H1 (cell line): ENCODE measurements at regions not wholly inside any gene's neighbourhood (a gene's known extent, or its start where the extent isn't known, plus 50 kb on each side); places are given as distances from the start of the nearest gene placed in this dataset.
A peak's percentile ranks its signal among the peaks of the same experiment; 100 is the strongest.

Source experiments
- CTCF ChIA-PET: fragments of 300-600 bp; sonication (Branson Sonifier 250); formaldehyde crosslinking; loops from one replicate; lab custom pipeline; 2021; ENCODE audit not compliant: partially characterized antibody; lab: Charles Lee
- POLR2A ChIA-PET: fragments of 300-600 bp; sonication (Branson Sonifier 250); formaldehyde crosslinking; loops from one replicate; lab custom pipeline; 2021; ENCODE audit warnings: inconsistent platforms; ENCODE audit not compliant: partially characterized antibody; lab: Charles Lee
- DNase-seq, 2 experiments: peaks; one replicate each; pipeline versions ENCODE4 v3.0.0 to v3.0.0-alpha.2; 2010 to 2022; ENCODE audit warnings: low spot score in 2 of 2, low read depth in 1 of 2, mixed read lengths in 1 of 2
- FAIRE-seq: peaks from 2 replicates; lab custom pipeline; 2011; peaks lifted over from hg19 to GRCh38; lab: Jason Lieb, UNC
- H2AFZ ChIP-seq: 2 replicates; pipeline ENCODE4 v1.8.1; 2012; ENCODE audit warnings: low read length, inconsistent platforms
- H2AK5ac ChIP-seq: 2 replicates; pipeline ENCODE4 v1.6.1; 2013; ENCODE audit warnings: low read depth, low read length
- H2BK120ac ChIP-seq: replicated peaks from 2 replicates; pipeline ENCODE3; 2013; ENCODE audit warnings: low read depth, low read length, inconsistent platforms
- H2BK12ac ChIP-seq: 2 replicates; pipeline ENCODE4 v1.6.1; 2013; ENCODE audit warnings: low read depth, low read length
- H2BK15ac ChIP-seq: 2 replicates; pipeline ENCODE4 v1.6.1; 2013; ENCODE audit warnings: low read length
- H2BK20ac ChIP-seq: 2 replicates; pipeline ENCODE4 v1.6.1; 2013; ENCODE audit warnings: low read length
- H2BK5ac ChIP-seq: 2 replicates; pipeline ENCODE4 v1.6.1; 2013; ENCODE audit warnings: low read depth, low read length
- H3K14ac ChIP-seq: 2 replicates; pipeline ENCODE4 v1.6.1; 2013; ENCODE audit warnings: inconsistent platforms; ENCODE audit not compliant: insufficient read length
- H3K18ac ChIP-seq: 2 replicates; pipeline ENCODE4 v1.6.1; 2013; ENCODE audit warnings: low read length; ENCODE audit errors: extremely low read depth
- H3K23ac ChIP-seq: 2 replicates; pipeline ENCODE4 v1.6.1; 2013; ENCODE audit warnings: inconsistent platforms; ENCODE audit not compliant: insufficient read length
- H3K23me2 ChIP-seq: 2 replicates; pipeline ENCODE4 v1.6.1; 2013; ENCODE audit warnings: low read depth, low read length
- H3K27ac ChIP-seq: 2 replicates; pipeline ENCODE4 v1.6.1; 2011; ENCODE audit warnings: low read depth, low read length, inconsistent platforms
- H3K27me3 ChIP-seq, 4 experiments: replicated peaks in 1 of 4; 1 replicate in 1 of 4; 2 replicates in 3 of 4; pipeline versions ENCODE4 v1.6.1 to v1.8.1; 2011 to 2013; ENCODE audit warnings: low read length in 3 of 4, mild to moderate bottlenecking in 3 of 4, inconsistent platforms in 2 of 4, mixed read lengths in 2 of 4, moderate library complexity in 1 of 4; ENCODE audit not compliant: control insufficient read depth in 3 of 4, insufficient read depth in 3 of 4; ENCODE audit errors: extremely low read depth in 1 of 4
- H3K36me3 ChIP-seq, 4 experiments: 2 replicates each; pipeline versions ENCODE4 v1.6.1 to v1.8.1; 2011 to 2013; ENCODE audit warnings: mild to moderate bottlenecking in 4 of 4, low read length in 3 of 4, moderate library complexity in 2 of 4, control low read depth in 1 of 4, inconsistent platforms in 1 of 4; ENCODE audit not compliant: insufficient read depth in 4 of 4, control insufficient read depth in 2 of 4
- H3K4ac ChIP-seq: replicated peaks from 2 replicates; pipeline ENCODE3; 2013; ENCODE audit warnings: low read length, low read depth, mixed read lengths, inconsistent platforms; ENCODE audit not compliant: insufficient read length
- H3K4me1 ChIP-seq, 4 experiments: replicated peaks in 1 of 4; 1 replicate in 1 of 4; 2 replicates in 3 of 4; pipeline versions ENCODE4 v1.6.1 to v1.8.1; 2011 to 2013; ENCODE audit warnings: low read length in 3 of 4, inconsistent platforms in 2 of 4, mixed read lengths in 1 of 4; ENCODE audit not compliant: insufficient read depth in 4 of 4, control insufficient read depth in 3 of 4
- H3K4me2 ChIP-seq, 2 experiments: 2 replicates each; pipeline versions ENCODE4 v1.6.1 to v1.8.1; 2011 to 2013; ENCODE audit warnings: low read depth in 2 of 2, low read length in 2 of 2, control low read depth in 1 of 2, inconsistent platforms in 1 of 2, mild to moderate bottlenecking in 1 of 2; ENCODE audit not compliant: insufficient read depth in 1 of 2
- H3K4me3 ChIP-seq, 4 experiments: fragments of 200-600, 300-600 bp in 1 of 4; sonication (generic), shearing (Covaris generic), sonication (Bioruptor Twin) in 1 of 4; 2 replicates each; pipeline versions ENCODE4 v1.5.1 to v1.8.1; 2011 to 2016; ENCODE audit warnings: low read length in 4 of 4, low read depth in 3 of 4, control low read depth in 2 of 4, inconsistent platforms in 2 of 4, mild to moderate bottlenecking in 2 of 4, mixed read lengths in 1 of 4, moderate library complexity in 1 of 4; ENCODE audit not compliant: insufficient read depth in 2 of 4; ENCODE audit errors: extremely low read depth in 1 of 4
- H3K56ac ChIP-seq: replicated peaks from 2 replicates; pipeline ENCODE3; 2013; ENCODE audit warnings: low read depth, mild to moderate bottlenecking, mixed read lengths, low read length, inconsistent platforms; ENCODE audit not compliant: insufficient read length
- H3K79me1 ChIP-seq: 2 replicates; pipeline ENCODE4 v1.6.1; 2013; ENCODE audit warnings: low read depth, low read length, control low read depth
- H3K79me2 ChIP-seq, 2 experiments: 2 replicates each; pipeline versions ENCODE4 v1.6.1 to v1.8.1; 2012 to 2013; ENCODE audit warnings: low read length in 2 of 2, mild to moderate bottlenecking in 2 of 2, inconsistent platforms in 1 of 2; ENCODE audit not compliant: insufficient read depth in 2 of 2, control insufficient read depth in 1 of 2
- H3K9ac ChIP-seq, 4 experiments: replicated peaks in 1 of 4; 1 replicate in 1 of 4; 2 replicates in 3 of 4; pipeline versions ENCODE4 v1.6.1 to v1.8.1; 2011 to 2013; ENCODE audit warnings: low read depth in 3 of 4, low read length in 3 of 4, control low read depth in 2 of 4, mild to moderate bottlenecking in 2 of 4, moderate library complexity in 2 of 4, inconsistent platforms in 1 of 4; ENCODE audit errors: extremely low read depth in 1 of 4
- H3K9me3 ChIP-seq, 2 experiments: 2 replicates each; pipeline versions ENCODE4 v1.6.1 to v1.8.1; 2012 to 2013; ENCODE audit warnings: mild to moderate bottlenecking in 2 of 2, moderate library complexity in 2 of 2, control low read depth in 1 of 2, inconsistent platforms in 1 of 2, low read depth in 1 of 2, low read length in 1 of 2, mixed read lengths in 1 of 2; ENCODE audit not compliant: insufficient read depth in 2 of 2
- H4K20me1 ChIP-seq, 2 experiments: replicated peaks in 1 of 2; 2 replicates each; pipeline versions ENCODE3 to v1.8.1; 2011 to 2013; ENCODE audit warnings: inconsistent platforms in 2 of 2, low read length in 2 of 2, mild to moderate bottlenecking in 1 of 2; ENCODE audit not compliant: insufficient read depth in 2 of 2, control insufficient read depth in 1 of 2
- H4K5ac ChIP-seq: 2 replicates; pipeline ENCODE4 v1.6.1; 2013; ENCODE audit warnings: low read length, low read depth, mixed read lengths, inconsistent platforms; ENCODE audit not compliant: insufficient read length
- H4K8ac ChIP-seq: 2 replicates; pipeline ENCODE4 v1.8.0; 2013; ENCODE audit warnings: mild to moderate bottlenecking, moderate library complexity, low read length, inconsistent platforms; ENCODE audit not compliant: insufficient read depth; ENCODE audit errors: extremely low read depth
- H4K91ac ChIP-seq: replicated peaks from 2 replicates; pipeline ENCODE3; 2013; ENCODE audit warnings: low read length, mixed read lengths, inconsistent platforms; ENCODE audit not compliant: insufficient read length
- CHD1 ChIP-seq: IDR thresholded peaks from 2 replicates; pipeline ENCODE4 v1.6.1; 2012; ENCODE audit warnings: low read depth, low read length, improper control_type of control experiment
- EZH2 ChIP-seq: fragments of 200-600 bp; sonication (generic); IDR thresholded peaks from 2 replicates; pipeline ENCODE4 v1.7.1; 2012; ENCODE audit warnings: low read depth, mild to moderate bottlenecking, moderate library complexity, low read length, inconsistent platforms; ENCODE audit not compliant: severe bottlenecking
- JUND ChIP-seq: IDR thresholded peaks from 2 replicates; pipeline ENCODE4 v1.6.1; 2011; ENCODE audit warnings: mild to moderate bottlenecking, improper control_type of control experiment, low read length
- KDM5A ChIP-seq: fragments of 200-600 bp; IDR thresholded peaks from 2 replicates; pipeline ENCODE4 v1.7.1; 2012; ENCODE audit warnings: mild to moderate bottlenecking, low read length, inconsistent platforms, mixed read lengths
- TBP ChIP-seq: IDR thresholded peaks from 2 replicates; pipeline ENCODE4 v1.6.1; 2011; ENCODE audit warnings: low read depth, low read length, improper control_type of control experiment
- WGBS, 2 experiments: shearing (Covaris generic) in 1 of 2; methylation state at CpG; one replicate each; pipeline versions ENCODE4 v1.1.6 to v1.1.7; 2013 to 2015; ENCODE audit warnings: low lambda C conversion rate in 2 of 2, mixed read lengths in 2 of 2, inconsistent platforms in 1 of 2, low coverage in 1 of 2, missing lambda C conversion rate in 1 of 2; ENCODE audit not compliant: insufficient replicate concordance in 2 of 2, insufficient coverage in 1 of 2, insufficient read length in 1 of 2; ENCODE audit errors: extremely low coverage in 1 of 2, missing lambda C conversion rate in 1 of 2; 5-methylcytosine and 5-hydroxymethylcytosine counted together

DNA sequence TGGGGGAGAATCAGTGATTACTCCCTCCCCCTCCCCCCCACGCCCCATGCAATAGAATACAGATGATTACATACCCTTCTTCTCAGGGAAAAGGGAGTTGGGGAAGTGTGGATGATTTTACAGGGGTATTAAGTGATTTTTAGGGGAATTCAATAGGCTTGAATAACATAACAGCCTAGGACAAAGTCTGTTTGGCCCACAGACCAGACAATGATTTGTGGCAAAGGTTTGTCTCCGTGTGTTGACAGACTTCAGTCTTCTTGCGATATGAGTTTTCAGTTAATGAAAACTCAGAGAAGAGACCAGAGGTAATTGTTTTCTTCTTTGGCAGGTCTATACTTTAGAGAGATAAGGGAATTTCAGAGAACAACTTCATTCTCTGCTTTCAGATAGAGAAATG, 95.3 kb downstream of the OR2B2 start:
- Histone ChIP-seq H2BK20ac (no peak overlapping the region), H3K4ac (no peak overlapping the region), H3K79me1 (no peaks in the 10 kb centered on the region), H3K4me3 (no peak overlapping the region), H3K79me2 (no peaks in the 10 kb centered on the region), H3K4me2 (no peak overlapping the region), H3K27ac (no peak overlapping the region), H3K4me1 (peaks cover 0 to 4% (median 1%) of the 10 kb centered on the region in 4 experiments; a peak in 3 of 7 replicates), H3K27me3 (no peaks in the 10 kb centered on the region), H3K36me3 (no peaks in the 10 kb centered on the region), H3K23me2 (peaks cover 8% of the 10 kb centered on the region; the same call in 1 of the 2 replicates), H3K9ac (no peak overlapping the region), H2BK12ac (no peak overlapping the region), H3K14ac (no peak overlapping the region), H4K5ac (no peak overlapping the region), H2AK5ac (no peak overlapping the region), H3K56ac (no peak overlapping the region), H3K23ac (no peak overlapping the region), H2AFZ (no peak overlapping the region), H2BK15ac (no peak overlapping the region), H2BK5ac (no peak overlapping the region), H3K18ac (no peak overlapping the region), H4K8ac (no peak overlapping the region), H2BK120ac (peak overlapping the region; percentile 36), H4K91ac (no peak overlapping the region), H4K20me1 (no peaks in the 10 kb centered on the region), H3K9me3 (peaks cover 0 to 3% of the 10 kb centered on the region in 2 experiments; a peak in 1 of 4 replicates)
- ChIA-PET POLR2A (interaction anchor here (0.8 to 9.2 kb wide), 19 partner anchors 6 to 1796 kb away, joined by 3 to 607 read pairs (median 7); a partner anchor contains a TSS), CTCF (interaction anchor here (0.7 kb wide), 1 partner anchor 29 kb away, joined by 3 read pairs; no protein-coding TSS in a partner anchor)
- FAIRE-seq: no peak
- DNase-seq: peak in 1 of 2 experiments; percentile 39
- 95% methylated on average over 3 of the region's 3 CpGs; no CpG with 5 or more reads in 1 of the 2 experiments for WGBS, 2 experiments
- TF ChIP-seq CHD1 (no peak), TBP (no peak), EZH2 (no peak), KDM5A (no peak), JUND (no peak)
